GM19043 (cell line): ENCODE measurements at regions not wholly inside any gene's neighbourhood (a gene's known extent, or its start where the extent isn't known, plus 50 kb on each side); places are given as distances from the start of the nearest gene placed in this dataset.
"Not testable (repeated sequence)": the region's sequence is repeated elsewhere in the genome, so short reads cannot be mapped to it uniquely, and the experiment has no call there.

Source experiments
- ATAC-seq: cut with Tn5 transposase; IDR thresholded peaks from one replicate; pipeline ENCODE4 v1.9.1; 2021; ENCODE audit warnings: low read depth; ENCODE audit not compliant: unreplicated experiment

GRCh38 chr3:22835041-22835440 is 368.1 kb upstream of the UBE2E2 start:
- no peak for ATAC-seq

DNA sequence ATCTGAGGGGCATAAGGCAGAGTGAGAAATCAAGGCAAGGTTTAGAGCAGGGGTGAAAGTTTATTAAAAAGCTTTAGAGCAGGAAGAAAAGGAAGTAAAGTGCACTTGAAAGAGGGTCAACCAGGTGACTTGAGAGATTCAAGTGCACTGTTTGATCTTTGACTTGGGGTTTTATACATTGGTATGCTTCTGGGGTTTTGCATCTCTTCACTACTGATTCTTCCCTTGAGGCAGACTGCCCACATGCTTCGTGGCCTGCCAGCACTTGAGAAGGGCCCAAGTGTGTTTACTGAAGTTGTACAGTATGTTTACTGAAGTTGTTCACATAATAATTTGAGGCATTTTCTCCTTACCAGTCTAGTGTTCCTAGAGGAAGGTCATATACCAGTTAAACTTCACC is 367.0 kb upstream of the UBE2E2 start:
- no peak for ATAC-seq

DNA sequence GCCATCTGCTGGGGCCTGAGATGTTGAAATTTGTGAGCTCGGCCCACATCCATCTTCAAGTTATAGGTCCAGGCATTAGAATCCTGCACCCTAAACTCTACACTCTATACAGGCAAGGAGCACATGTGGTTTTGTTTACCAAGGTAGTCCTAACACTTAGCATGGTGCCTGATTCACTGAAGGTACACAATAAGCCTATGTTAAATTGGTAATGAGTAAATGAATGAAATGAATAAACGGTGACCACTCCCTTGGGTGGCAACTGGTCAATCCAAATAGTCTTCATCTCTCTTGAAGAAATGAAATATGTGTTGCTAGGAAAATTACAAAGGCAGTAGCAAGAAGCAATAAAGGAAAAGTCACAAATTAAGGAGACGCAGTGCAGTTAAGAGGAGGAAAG is 359.3 kb upstream of the UBE2E2 start:
- no peak for ATAC-seq

DNA sequence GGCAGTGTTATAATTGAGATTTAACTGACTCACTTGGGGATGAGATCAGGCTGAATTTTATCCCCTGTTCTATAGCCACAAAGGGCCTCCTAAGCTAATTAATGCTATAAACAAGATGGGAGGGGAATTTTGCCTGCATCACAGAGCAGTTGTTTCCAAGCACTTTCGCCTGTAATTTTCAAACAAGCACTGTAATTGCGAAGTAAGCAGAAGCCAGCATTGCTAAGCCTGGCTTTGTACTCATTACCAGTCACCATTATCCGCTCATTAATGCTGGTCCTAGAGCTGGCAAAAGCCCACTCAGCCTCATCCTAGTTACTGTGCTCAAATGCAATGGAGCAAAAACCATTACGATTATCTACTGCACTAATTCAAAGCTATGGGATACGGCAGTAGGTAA is 356.6 kb upstream of the UBE2E2 start:
- no peak for ATAC-seq

DNA sequence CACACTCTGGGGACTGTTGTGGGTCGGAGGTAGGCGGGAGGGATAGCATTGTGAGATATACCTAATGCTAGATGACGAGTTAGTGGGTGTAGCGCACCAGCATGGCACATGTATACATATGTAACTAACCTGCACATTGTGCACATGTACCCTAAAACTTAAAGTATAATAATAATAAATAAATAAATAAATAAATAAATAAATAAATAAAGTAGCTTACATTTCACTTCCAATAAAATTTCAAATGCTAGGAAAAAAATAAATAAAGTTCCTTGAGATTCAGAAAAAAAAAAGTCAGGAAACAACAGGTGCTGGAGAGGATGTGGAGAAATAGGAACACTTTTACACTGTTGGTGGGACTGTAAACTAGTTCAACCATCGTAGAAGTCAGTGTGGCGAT is 353.5 kb upstream of the UBE2E2 start:
- ATAC-seq: not testable (repeated sequence)

GRCh38 chr3:22856811-22857210 is 346.3 kb upstream of the UBE2E2 start:
- no peak for ATAC-seq

- no peak for ATAC-seq
Measured at GRCh38 chr3:22858486-22858885, 344.6 kb upstream of the UBE2E2 start.

DNA sequence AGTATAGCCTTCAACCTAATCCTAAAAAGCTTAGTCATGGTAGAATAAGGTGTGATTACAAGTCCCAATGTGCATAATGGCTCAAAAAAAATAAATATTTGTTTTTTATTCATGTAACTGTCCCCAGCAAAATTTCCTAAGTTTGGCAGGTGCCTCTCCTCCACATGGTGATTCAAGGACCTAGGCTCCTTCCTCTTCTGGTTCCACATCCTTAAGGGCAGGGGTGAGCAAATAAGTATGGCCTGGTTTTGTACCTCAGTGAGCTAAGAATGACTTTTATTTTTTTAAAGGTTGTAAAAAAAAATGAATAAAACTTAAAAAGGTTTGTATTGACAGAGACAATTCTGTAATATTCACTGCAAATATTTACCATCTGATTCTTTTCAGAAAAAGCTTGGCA is 343.5 kb upstream of the UBE2E2 start:
- ATAC-seq: no peak

- no peak for ATAC-seq
Measured at GRCh38 chr3:22861426-22861825, 341.7 kb upstream of the UBE2E2 start.

- ATAC-seq: no peak
Measured at GRCh38 chr3:22862111-22862510, 341.0 kb upstream of the UBE2E2 start.

DNA sequence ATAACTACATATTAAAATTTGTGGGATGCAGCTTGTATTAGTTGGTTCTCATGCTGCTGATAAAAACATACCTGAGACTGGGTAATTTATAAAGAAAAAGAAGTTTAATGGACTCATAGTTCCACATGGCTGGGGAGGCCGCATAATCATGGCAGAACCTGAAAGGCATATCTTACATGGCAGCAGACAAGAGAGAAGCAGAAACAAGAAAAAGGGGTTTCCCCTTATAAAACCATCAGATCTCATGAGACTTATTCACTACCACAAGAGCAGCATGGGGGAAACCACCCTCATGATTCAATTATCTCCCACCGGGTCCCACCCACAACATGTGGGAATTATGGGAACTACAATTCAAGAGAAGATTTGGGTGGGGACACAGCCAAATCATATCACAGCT is 320.3 kb upstream of the UBE2E2 start:
- not testable (repeated sequence) for ATAC-seq

DNA sequence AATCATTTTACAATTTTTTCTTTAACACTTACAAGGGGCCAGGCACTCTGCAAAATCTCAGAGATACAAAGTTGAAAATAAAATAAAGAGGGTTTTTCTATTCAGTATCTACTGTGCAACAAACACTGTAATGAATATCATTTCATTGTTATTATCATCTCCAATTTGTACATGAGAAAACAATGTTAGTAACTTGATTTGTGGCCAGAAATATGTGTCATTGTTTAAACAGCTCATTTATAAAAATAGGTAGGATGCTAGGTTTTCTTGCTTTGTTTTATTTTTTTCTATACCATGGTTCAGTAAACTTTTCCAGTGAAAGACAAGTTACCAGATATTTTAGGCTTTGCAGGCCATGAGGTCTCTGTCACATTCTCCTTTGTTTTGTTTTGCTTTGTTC is 318.1 kb upstream of the UBE2E2 start:
- no peak for ATAC-seq

DNA sequence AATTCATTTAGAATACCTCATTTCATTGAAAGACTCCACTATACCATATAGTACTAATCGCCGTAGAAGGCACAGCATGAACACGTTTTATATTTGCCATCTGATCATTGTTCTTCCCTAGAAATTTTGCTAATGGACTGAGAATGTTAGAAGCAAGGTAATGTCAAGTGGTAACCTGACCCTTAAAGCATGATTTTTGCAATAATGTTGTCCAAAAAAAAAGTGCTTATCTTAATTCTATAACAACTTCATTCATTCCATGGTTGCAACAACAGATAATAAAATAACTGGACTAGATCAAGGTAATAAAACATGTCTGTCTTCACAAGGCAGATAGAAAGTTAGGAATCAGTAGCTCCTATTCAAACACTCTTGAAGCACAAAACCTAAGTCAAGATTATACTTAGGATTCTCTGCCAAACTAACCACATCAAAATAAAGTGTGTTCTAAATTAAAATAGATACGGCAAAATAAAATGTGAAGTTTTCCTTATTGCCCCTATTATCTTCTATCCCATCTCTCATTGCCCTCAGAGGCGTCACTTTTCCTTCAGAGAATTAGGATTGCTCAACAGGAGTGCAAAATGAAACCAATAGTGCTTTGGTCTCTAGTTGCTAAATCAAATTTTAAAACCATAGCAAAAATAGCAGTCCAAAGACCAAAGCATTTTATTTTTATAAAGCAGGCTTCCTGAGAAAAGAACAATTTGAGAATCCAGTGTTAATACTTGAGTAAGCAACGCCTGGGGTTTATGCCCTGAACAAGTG is 317.4 kb upstream of the UBE2E2 start:
- no peak for ATAC-seq

DNA sequence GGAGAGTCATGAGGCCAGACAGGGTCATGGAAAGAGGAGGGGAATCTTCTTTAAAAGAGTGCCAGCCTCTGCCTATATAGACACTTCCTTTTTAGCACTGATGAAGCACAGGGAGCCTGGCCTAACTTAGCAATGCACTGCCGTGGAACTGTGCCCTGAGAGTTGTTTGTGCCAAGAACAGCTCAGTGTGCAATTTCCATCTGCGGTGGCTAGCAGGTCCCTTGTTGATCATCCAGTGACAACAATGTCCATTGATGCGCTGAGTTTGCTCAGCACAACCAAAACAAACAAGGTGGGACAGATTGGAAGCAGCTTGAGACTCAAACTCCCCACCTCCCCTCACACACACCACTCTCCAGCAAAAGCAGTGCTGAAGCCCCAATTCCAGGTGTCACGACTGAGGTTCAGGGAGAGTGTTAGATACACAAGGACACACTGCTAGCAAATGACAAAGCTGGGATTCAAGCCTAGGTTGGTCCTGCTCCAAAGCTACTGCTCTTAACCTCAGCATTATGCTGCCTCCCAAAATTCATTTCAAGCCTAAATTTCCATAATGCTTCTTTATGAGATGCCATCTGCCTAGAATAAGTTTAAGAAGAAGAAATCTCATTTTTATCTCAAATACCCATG is 316.6 kb upstream of the UBE2E2 start:
- no peak for ATAC-seq

DNA sequence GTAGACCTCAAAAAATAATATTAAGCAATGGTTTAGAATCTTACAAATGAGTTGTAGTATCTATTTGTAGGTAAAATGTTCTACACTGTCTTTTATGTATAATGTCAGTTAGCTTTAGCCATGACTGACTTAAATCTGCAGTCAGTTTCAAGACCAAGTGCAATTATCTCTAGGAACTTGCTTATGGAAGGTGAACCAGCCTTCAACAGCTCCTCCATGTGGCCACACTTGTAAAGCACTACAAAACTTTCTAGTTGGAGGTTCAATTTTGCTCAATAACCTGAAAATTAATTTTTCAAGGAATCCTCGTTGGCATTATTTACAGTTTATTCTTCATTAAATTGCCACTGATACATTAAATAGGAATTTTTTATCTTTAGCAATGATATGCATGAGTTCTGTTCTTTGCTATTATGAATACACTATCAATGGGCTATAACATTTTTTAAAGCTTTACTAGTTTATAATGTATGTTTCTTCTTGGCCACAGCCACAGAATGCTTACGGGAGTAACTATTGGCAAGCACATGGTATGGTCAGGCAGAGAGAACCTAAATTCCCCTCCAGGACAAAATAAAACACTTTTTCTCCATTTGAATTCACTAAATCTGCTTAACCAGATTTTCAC is 315.3 kb upstream of the UBE2E2 start:
- no peak for ATAC-seq

DNA sequence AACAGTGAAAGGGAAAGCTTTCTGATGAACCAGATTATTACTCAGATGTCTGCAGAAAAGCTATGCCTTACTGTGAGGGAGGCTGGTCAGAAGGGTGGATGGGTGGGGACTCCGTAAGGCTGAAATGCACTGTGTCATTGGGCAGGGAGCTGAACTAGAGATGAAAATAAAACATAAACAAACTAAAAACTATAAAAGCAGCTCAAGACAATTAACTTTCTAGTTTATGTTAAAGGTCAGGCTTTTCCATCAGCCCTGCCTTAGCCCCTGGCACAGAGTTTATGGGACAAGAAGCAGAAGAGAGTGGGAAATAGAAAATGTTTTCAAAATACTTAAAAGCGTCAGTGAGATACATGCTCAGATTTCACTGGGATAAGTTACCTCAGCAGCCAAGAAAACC is 310.0 kb upstream of the UBE2E2 start:
- no peak for ATAC-seq

GRCh38 chr3:22893644-22894325 is 309.3 kb upstream of the UBE2E2 start:
- no peak for ATAC-seq

DNA sequence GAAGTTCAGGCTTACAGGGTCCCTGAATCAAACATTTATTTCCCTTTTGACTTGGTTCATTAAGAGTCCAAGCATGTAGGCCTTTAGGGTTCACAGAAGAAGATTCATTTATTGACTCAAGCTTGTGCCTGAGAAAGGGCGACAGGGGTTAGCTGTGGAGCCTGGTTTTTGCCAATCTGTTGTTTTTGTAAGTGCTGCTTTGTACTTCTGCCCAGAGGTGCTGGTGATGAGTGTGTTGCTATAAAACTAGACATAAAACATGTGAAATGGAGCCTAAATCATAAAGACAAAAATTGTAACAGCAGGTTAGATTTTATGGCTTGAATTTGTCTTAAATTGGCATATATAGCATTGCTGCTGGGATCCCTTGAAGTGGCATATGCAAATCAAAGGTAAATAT is 308.3 kb upstream of the UBE2E2 start:
- no peak for ATAC-seq

GRCh38 chr3:22895671-22896070 is 307.5 kb upstream of the UBE2E2 start:
- no peak for ATAC-seq

- no peak for ATAC-seq
Measured at GRCh38 chr3:22898558-22898957, 304.6 kb upstream of the UBE2E2 start.

- ATAC-seq: no peak
Measured at GRCh38 chr3:22899441-22899840, 303.7 kb upstream of the UBE2E2 start.
